Skeletal muscle satellite cell (primary cell): ENCODE measurements at regions not wholly inside any gene's neighbourhood (a gene's known extent, or its start where the extent isn't known, plus 50 kb on each side); places are given as distances from the start of the nearest gene placed in this dataset.

Source experiments
- H3K27me3 ChIP-seq: 2 replicates; pipeline ENCODE4 v1.7.0; 2013; ENCODE audit warnings: low read length; ENCODE audit not compliant: control insufficient read depth, insufficient read depth
- H3K36me3 ChIP-seq: 2 replicates; pipeline ENCODE4 v1.7.0; 2013; ENCODE audit warnings: mild to moderate bottlenecking, control low read depth, low read length; ENCODE audit not compliant: insufficient read depth
- H3K4me1 ChIP-seq: 2 replicates; pipeline ENCODE4 v1.7.0; 2013; ENCODE audit warnings: low read length; ENCODE audit not compliant: control insufficient read depth, insufficient read depth
- H3K4me2 ChIP-seq: 2 replicates; pipeline ENCODE4 v1.7.0; 2013; ENCODE audit warnings: mild to moderate bottlenecking, low read length
- H3K4me3 ChIP-seq: 2 replicates; pipeline ENCODE4 v1.7.0; 2013; ENCODE audit warnings: low read length
- H3K9ac ChIP-seq: 2 replicates; pipeline ENCODE4 v1.7.0; 2013; ENCODE audit warnings: mild to moderate bottlenecking, low read depth, low read length, moderate library complexity
- H3K9me3 ChIP-seq: replicated peaks from 2 replicates; pipeline ENCODE4 v1.7.0; 2013; ENCODE audit warnings: mild to moderate bottlenecking, control low read depth, low read length

DNA sequence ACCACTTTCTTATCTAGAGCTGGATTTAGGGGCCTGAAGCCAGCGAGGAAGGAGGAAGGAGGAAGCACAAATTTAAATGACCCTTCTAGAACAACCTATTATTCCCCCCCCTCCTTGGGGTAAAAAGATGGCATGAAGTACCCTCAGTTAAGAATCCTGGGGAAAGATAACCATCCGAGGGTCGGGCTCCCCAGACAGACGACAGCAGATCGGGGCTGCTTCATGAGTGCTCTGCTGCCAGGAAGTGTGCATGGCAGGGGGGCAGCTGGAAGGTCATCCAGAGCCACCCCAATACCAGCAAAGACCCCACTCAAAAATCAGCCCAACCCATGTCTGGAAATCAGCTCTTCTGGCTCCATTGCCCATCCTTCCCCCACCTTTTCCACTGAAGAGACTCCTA is 207.5 kb downstream of the CTTN start:
- no peak overlapping the region for H3K9ac ChIP-seq
- H3K27me3 ChIP-seq: peaks cover 43% of the 10 kb centered on the region
- H3K4me3 ChIP-seq: no peak overlapping the region
- no peaks in the 10 kb centered on the region for H3K9me3 ChIP-seq
- H3K36me3 ChIP-seq: no peaks in the 10 kb centered on the region
- peaks cover 12% of the 10 kb centered on the region for H3K4me1 ChIP-seq
- H3K4me2 ChIP-seq: no peak overlapping the region

DNA sequence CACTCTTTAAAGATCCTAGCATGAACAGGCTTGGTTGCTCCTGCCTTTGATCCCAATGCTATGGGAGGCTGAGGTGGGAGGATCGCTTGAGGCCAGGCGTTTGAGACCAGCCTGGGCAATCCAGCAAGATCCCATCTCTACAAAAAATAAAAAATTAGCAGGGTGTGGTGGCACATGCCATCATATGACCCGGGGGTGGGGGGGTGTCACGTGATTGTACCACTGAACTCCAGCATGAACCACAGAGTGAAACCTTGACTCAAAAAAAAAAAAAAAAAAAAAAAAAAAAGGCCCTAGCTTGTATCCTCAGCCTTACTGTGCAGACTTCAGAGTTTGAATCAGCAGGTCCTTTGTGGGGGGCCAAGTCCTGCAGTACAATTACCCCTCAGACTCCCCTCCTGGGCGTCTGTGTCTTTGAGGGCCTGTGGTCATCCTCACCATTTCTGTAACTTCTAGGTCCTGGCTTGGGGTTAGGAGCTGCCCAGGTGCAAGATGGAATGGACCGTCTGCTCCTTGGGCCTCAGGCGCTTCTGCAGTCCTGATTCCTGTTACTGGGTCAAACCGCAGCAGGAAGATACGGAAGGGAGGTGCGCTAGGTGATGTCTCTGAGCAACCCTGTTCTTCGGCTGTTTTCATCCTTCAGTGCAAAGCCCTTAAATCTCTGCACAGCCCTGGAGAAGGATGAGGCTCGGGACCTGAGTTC is 208.1 kb downstream of the CTTN start:
- Histone ChIP-seq H3K27me3 (peaks cover 48% of the 10 kb centered on the region), H3K4me1 (peaks cover 12% of the 10 kb centered on the region), H3K9me3 (no peaks in the 10 kb centered on the region)

DNA sequence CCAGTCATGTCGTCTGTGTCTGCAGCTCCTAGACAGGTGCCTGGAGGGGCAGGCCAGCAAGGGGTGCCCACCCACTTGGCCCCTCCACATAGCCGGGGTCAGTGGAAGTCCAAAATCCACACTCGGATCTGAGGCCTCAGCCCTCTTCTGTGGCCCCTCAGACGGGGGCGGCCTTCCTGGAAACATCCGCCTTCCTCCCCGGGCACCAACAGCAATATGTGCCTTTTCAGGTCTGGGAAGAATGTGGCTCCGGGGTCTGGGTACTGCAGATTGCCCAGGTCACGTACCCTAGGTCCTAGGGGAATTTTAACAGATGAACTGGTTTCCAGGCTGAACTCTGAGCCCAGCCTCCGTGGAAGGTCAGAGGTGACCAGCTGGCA is 208.6 kb downstream of the CTTN start:
- Histone ChIP-seq H3K4me2 (no peak overlapping the region), H3K9me3 (no peaks in the 10 kb centered on the region), H3K27me3 (peaks cover 50% of the 10 kb centered on the region), H3K36me3 (no peaks in the 10 kb centered on the region), H3K4me3 (no peak overlapping the region), H3K4me1 (peaks cover 12% of the 10 kb centered on the region), H3K9ac (no peak overlapping the region)

More for the DNA sequence above, 208.1 kb downstream of the CTTN start:
- H3K9ac ChIP-seq: no peak overlapping the region
- no peak overlapping the region for H3K4me2 ChIP-seq
- no peaks in the 10 kb centered on the region for H3K36me3 ChIP-seq
- H3K4me3 ChIP-seq: no peak overlapping the region

DNA sequence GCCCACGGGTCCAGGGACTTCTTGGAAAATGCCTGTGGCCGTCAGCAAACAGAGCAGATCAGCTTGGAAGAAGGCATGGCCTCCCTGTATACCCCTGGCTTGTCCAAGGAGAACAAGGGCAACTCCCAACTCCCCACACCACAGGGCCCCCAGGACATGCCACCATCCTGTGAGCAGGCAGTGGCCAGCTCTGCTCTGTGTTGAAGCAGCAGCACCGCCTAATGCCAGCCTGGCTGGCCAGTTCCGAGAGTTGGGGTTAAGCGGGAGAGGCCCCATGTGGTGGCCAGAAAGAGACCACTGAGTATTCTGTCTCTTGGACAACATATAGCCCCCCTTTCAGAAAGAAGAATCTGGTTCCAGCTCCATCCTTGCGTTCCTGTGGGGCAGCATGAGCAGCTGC is 209.2 kb downstream of the CTTN start:
- Histone ChIP-seq H3K4me3 (no peak overlapping the region), H3K9me3 (no peaks in the 10 kb centered on the region), H3K36me3 (no peaks in the 10 kb centered on the region), H3K9ac (no peak overlapping the region), H3K4me1 (peaks cover 12% of the 10 kb centered on the region), H3K4me2 (no peak overlapping the region), H3K27me3 (peaks cover 50% of the 10 kb centered on the region)

DNA sequence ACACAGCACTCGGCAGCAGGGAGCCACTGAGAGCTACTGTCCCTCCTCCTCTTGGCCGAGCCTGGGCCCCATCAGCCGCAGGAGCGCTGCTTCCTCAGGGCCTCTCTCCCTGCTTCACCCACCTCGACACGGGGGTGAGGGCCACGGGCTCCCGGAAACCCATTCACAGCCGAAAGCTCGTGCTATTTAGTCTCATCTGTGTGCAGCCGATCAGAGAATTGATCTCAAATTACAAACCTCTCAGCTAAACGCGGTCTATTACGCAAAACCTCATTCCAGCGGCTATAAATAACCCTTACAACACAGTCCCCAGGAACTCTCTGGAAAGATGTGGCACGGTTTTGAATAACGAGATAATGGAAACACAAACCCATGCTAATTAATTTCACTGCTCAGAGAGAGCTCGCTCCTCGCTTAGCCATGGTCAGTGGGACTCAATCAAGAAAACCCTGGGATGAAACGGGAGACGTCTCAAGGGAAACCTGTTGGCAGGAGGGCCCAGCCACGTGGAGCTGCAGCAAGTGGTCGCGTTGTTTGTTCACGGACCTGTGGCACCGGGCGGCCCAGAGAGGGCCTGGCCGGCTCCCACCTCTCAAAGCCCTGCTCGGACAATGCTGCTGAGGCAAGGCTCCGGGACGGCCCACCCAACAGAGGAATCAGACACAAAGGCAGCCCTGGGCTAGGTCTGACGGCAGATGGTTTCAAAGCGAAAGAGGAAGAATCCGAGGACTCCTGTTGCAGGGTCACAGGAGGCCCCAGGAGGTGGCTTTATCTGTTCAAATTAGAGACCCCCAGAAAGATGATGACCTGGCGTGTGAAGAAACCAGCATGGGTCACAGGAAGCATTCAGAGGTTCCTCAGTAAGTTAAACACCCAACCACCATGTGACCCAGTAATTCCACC is 210.5 kb downstream of the CTTN start:
- Histone ChIP-seq H3K4me2 (peak overlapping the region; percentile 69), H3K9ac (no peak overlapping the region), H3K36me3 (no peaks in the 10 kb centered on the region), H3K4me1 (peaks cover 12% of the 10 kb centered on the region), H3K9me3 (no peaks in the 10 kb centered on the region), H3K27me3 (peaks cover 39% of the 10 kb centered on the region), H3K4me3 (peak overlapping the region; percentile 49)

DNA sequence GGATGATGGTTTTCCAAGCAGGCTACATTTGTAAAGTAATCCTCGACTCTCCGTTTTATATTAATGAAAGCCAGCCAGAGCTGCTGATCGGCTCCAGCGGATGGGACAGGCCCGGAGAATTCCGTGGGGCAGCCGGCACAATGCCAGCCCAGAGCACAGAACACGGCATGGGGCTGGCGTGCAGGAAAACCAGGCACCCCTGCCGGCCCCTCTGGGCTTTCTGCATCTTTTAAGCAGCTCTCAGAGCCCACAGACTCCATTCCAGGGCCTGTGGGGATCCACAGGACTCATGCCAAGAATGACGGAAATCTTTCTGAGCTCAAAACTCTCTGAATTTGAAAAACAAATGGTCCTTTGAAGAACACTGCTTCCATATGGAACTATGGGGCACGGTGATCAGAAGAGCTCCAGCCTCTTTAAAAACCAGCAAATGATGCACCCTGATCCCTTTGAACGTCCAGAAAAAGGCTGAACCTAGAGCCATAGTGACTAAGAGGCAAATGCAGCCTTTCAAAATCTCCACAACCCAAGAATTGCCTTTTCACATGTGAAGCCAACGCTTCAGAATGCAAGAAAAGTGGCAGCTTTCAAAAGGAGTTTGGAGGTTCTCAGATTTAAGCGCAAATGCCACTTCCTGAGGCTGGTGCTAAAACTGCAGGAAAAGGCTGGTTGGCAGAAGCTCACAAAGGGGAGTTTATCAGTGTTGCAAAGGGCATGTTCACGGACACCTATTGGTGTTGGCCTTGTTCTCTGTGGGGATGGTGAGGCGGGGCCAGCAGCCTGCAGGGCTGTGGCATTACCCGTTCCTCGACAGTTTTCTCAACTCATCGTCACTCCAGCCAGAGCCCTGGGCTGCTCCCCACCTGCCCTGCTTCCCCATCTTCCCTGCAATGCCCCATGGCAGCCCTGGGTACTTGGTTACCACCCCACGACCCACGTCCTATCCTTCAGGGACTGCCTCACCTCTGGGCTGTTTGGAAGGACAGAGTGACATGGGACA is 212.5 kb downstream of the CTTN start:
- Histone ChIP-seq H3K9ac (no peak overlapping the region), H3K27me3 (peaks cover 39% of the 10 kb centered on the region), H3K4me1 (peaks cover 12% of the 10 kb centered on the region)

DNA sequence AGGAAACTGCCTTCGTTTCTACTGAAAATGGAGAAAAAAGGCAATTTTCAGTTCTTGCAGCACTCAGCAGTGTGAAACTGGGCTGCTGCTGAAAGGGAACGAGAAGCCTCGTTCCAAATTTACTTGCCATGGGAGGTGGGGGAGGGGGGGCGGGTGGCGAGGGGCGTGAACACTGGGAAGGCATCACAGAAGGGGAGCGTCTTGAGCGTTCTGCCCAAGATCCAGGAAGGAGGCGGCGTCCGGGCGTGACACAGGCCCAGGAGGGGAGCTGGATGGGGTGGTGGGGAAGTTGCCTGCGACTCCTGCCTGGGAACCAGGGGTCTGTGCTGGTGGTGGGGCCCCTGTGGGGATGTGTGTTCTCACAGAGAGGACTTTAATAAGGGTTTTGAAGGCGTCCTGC is 213.5 kb downstream of the CTTN start:
- no peak overlapping the region for H3K4me3 ChIP-seq
- H3K4me1 ChIP-seq: peaks cover 12% of the 10 kb centered on the region
- no peak overlapping the region for H3K9ac ChIP-seq
- no peaks in the 10 kb centered on the region for H3K36me3 ChIP-seq
- peaks cover 5% of the 10 kb centered on the region for H3K9me3 ChIP-seq
- peaks cover 39% of the 10 kb centered on the region for H3K27me3 ChIP-seq
- H3K4me2 ChIP-seq: no peak overlapping the region

More for the DNA sequence above, 212.5 kb downstream of the CTTN start:
- Histone ChIP-seq H3K4me3 (no peak overlapping the region), H3K36me3 (no peaks in the 10 kb centered on the region), H3K9me3 (peaks cover 5% of the 10 kb centered on the region), H3K4me2 (no peak overlapping the region)

DNA sequence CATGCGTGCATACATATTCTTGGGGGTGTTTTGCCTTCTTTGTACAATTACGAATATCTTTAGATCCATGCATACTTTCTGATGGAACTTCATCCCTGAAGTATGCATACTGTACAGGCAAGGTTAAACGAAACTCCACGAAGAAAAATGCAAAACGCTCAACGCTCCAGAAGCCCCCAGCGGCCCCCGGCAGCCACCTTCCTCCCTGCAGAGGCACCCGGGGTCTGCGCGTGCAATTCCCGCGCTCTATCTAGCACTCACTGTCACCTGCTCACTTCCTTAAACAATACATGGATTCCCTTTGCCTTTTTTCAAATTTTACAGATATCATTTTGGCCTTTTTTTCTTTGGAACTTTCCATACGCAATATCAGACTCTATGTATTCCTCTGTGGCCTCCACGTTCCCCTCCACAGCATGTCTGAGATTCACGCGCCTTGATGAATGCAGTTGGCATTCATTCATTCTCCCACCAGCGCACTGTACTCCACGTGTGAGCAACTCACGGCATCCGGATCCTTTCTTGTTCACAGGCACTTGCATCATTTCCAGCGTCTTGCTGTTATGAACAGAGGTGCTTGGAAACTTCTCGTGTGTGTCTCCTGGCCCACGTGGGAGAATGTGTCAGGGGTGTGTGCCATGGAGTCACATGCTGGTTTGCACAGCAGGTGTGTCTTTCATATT is 214.3 kb downstream of the CTTN start:
- H3K36me3 ChIP-seq: no peaks in the 10 kb centered on the region
- no peak overlapping the region for H3K9ac ChIP-seq
- H3K4me2 ChIP-seq: no peak overlapping the region
- H3K27me3 ChIP-seq: peaks cover 34% of the 10 kb centered on the region
- peaks cover 5% of the 10 kb centered on the region for H3K9me3 ChIP-seq
- peaks cover 12% of the 10 kb centered on the region for H3K4me1 ChIP-seq
- no peak overlapping the region for H3K4me3 ChIP-seq

DNA sequence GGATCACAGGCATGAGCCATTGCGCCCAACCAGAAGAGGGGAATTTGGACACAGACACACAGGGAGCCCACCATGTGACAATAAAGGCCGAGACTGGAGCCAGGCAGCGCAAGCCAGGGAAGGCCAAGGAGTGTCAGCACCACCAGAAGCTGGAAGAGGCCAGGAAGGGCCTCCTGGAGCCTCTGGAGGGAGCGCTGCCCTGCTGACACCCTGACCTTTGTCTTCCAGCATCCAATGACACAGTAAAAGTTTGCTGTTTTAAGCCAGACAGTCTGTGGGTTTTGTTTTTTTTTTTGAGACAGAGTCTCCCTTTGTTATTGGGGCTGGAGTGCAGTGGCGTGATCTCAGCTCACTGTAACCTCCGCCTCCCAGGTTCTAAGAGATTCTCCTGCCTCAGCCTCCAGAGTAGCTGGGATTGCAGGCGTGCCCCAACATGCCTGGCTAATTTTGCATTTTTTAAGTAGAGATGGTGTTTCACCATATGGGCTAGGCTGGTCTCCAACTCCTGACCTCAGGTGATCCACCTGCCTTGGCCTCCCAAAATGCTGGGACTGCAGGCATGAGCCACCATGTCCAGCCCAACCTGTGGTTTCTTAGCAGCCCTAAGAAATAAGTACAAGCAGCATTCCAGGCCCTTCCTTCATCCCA is 215.8 kb downstream of the CTTN start:
- Histone ChIP-seq H3K9ac (no peak overlapping the region), H3K4me1 (peaks cover 2% of the 10 kb centered on the region), H3K36me3 (no peaks in the 10 kb centered on the region), H3K4me3 (no peak overlapping the region), H3K27me3 (peaks cover 22% of the 10 kb centered on the region), H3K4me2 (no peak overlapping the region), H3K9me3 (peaks cover 5% of the 10 kb centered on the region)

DNA sequence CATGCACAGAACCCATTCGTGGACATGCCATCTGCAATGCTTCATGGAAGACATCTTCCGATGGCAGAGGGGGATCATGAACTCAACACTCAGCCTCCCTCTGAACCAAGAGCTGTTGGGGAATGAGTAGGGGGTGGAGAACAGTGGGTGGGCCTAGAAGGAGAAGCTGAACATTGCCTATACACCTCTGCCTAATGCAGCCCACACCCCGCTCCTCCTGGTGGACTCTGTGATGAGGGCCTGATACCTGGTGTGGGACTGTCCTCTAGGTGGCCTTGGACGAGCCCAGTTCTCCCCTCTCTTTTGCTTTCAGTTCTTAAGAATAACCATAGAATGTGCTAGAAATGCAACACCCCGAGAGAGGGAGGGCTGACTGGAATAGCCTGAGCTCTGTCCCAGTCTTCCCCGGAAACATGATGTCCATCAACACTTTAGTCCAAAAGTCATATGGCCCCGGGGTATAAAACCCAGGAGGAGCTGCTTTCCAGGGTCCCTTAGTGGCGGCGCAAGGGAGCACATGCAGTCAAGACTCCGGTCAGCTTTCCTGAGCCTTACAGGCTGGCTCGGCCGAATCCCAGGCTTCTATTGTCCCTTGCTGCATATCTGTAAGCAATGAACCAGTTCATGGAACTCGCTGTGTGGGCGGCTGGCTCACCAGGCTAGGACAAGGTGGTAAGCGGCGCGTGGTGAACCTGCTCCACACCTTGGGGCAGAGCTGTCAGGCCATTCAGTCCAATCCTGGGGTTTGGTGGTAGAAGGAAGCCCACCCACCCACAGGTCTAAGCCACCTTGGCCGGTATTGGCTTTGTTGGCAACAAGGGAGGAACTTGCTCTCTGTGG is 216.9 kb downstream of the CTTN start:
- Histone ChIP-seq H3K9ac (no peak overlapping the region), H3K9me3 (peaks cover 5% of the 10 kb centered on the region), H3K4me1 (no peaks in the 10 kb centered on the region), H3K27me3 (peaks cover 13% of the 10 kb centered on the region), H3K36me3 (no peaks in the 10 kb centered on the region), H3K4me2 (no peak overlapping the region), H3K4me3 (no peak overlapping the region)
